NCI-H1694 treated with DMSO at 0.1 percent for 48 hours (cell line): ENCODE measurements at regions not wholly inside any gene's neighbourhood (a gene's known extent, or its start where the extent isn't known, plus 50 kb on each side); places are given as distances from the start of the nearest gene placed in this dataset.
"Not testable (repeated sequence)": the region's sequence is repeated elsewhere in the genome, so short reads cannot be mapped to it uniquely, and the experiment has no call there.

Source experiments
- DNase-seq: peaks from one replicate; lab custom pipeline; 2025; lab: John Stamatoyannopoulos, UW

- no peak for DNase-seq
Measured at GRCh38 chr3:150127011-150127490, 156.4 kb upstream of the PFN2 start.

GRCh38 chr3:150124142-150124541 is 153.4 kb upstream of the PFN2 start:
- DNase-seq, result no peak

- not testable (repeated sequence) for DNase-seq
Measured at GRCh38 chr3:150123249-150123648, 152.6 kb upstream of the PFN2 start.

- no peak for DNase-seq
Measured at GRCh38 chr3:150118219-150118618, 147.5 kb upstream of the PFN2 start.

GRCh38 chr3:150117076-150117475 is 146.4 kb upstream of the PFN2 start:
- no peak for DNase-seq

- DNase-seq, result no peak
Measured at GRCh38 chr3:150116196-150116595, 145.5 kb upstream of the PFN2 start.

DNA sequence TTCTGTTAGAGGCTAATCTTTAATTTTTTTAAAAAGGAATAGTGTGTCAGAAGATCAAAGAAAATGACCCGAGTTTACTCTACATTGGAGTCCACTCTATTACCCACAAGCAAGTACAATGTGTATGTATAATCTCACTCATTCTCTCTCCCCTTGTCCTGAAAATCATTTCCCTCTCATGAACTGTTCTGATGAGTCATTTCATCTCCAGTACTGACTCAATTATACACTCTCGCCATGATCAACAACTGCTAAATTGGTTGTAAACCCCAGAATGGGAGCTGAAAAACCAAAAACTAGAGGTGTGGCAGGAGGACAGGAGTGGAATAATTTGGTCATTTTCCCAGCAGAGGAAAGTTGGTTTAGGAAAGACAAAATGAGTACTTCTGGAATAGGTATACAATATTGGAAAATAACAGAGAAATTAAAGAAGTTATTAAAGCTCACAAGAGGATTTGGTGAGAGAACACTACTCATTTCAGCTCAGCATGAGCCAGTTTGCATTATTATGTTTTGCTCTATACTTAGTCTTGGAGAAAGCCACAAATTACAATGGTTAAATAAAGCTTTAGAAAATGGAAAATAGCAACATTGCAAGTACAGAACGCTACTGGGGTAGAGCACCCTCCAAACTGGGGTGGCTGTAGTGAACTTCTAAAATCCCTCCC is 144.3 kb upstream of the PFN2 start:
- DNase-seq, result no peak

DNA sequence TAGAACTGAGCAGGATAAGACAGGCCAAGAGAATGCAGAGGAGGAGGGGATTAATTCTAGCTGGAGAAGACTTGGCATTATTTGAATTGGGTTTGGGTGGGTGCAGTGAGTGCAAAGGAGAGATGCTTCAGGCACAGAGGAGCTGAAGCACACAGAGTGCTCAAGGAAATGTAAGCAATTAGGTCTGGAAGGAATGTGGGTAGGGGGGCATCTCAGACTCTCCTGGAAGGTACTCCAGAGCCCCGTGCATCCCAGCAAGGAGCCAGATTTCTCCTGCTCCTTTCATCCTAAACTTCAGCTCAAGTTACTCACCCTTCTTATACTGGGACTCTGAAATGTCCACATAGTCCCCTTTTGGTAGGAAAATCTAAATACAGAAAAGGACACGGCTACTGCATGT is 143.6 kb upstream of the PFN2 start:
- DNase-seq, result no peak

- no peak for DNase-seq
Measured at GRCh38 chr3:150110097-150110496, 139.4 kb upstream of the PFN2 start.

DNA sequence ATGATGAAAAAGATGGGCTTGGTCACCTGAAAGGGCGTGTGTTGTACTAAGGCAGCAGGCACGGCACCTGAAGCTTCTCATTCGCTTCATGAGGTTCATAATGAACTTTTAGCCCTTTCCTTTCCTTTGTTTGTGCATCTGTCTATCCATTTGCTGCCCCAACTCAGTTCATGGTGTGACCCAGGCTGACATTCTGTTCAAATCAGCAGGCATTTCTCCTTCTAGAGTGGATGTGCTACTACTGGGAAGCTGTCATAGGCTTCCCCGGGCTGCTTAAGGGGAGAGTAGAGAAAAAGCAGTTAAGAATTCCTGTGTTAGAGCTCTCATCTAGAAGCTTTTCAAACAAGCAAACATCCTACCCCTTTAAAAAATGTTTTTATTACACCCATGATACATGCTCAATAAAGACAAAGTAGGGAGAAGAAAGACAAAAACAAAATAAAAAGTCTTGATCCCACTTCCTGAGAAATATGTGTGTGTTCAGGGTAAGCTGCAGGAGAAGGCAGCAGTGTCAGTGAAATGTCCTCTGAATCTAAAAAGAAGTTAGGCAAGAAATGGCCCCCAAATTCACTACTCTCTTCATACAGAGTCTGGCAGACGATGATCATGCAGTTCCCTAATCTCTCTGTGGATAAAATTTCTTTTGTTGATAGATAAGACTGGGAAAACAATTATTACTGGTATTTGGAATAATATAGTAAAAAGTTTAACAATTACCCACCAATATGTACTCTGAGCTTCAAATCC is 136.9 kb upstream of the PFN2 start:
- no peak for DNase-seq

- peak; percentile 15 for DNase-seq
Measured at GRCh38 chr3:150106740-150107428, 136.2 kb upstream of the PFN2 start.

DNA sequence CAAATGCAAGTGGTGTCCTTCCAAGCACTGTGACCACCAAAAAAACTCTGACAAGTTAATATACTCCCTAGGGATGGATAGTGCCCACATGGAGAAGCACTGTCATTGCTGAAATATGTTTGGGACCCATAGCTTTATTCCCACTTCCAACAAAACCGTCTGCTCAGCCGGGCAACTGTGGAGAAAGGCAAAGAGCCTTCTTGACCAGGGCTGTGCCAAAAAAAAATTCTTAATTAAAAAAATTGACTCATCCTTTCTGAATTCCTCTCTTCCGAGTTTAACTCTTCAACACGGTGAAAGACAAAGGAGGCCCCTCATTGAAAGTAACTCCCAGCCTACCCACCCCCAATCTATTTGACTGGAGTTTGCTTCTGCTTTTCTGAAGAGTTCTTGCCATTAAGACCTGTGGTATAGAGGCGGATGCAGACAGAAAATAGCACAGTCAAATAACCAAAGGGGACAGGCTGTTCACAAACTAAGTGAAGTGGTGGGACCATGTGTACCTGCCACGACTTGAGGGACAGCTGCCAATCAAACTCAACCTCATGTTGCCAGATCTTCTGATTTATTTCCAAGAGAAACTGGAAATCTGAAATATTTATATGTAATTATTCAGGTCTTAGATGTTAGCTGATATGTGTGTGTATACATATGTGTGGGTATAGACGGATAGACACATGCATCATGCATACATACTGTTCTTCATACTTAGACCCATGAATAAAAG is 135.4 kb upstream of the PFN2 start:
- DNase-seq, result no peak

GRCh38 chr3:150105025-150105424 is 134.3 kb upstream of the PFN2 start:
- DNase-seq, result no peak

DNA sequence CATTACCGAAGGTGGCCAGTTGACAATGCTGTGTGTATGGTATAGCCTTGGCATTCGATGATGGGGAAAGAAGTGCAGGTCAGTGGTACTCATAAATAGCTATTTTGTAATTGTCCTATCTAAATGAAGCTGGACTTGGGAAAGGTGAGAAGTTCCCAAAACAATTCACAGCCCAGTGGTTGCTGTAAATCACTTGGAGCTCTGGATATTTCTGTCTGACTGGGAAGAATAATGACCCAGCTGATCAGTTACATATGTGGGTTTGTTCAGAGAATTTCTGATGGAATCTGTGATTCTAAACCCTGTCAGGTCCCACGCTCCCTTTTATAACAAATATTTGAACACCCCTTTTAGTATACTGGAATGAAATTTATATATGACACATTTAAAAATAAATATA is 133.9 kb upstream of the PFN2 start:
- no peak for DNase-seq

DNA sequence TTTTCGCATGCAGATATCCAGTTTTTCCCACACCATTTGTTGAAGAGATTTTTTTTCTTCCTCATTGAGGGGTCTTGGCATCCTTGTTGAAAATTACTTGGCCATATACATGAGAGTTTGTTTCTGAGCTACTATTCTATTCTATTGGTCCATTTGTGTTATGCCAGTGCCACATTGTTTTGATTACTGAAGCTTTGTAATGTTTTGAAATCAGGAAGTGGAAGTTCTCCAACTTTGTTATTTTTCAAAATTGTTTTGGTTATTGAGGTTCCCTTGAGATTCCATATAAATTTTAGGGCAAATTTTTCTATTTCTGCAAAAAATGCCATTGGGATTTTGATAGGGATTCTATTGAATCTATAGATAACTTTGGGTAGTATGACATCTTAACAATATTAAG is 130.3 kb upstream of the PFN2 start:
- DNase-seq, result no peak

DNA sequence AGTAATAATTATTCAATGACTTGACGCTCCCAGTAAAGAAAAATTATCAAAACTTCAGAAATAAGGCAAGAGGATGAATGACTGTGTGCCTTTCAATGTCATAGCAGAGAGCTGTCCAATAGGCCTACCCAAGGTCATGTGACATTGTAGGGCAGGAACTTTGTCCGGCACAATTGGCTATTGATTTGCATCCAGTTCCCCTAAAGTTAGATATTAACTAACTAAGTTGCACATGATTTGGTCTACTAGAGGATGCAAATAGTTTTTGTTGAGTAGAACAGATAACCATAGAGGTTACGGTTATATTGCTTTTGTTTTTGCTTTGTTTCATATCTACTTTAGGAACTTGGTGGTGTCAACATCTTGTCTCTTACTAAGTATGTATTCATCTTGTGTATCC is 127.9 kb upstream of the PFN2 start:
- DNase-seq, result no peak

- no peak for DNase-seq
Measured at GRCh38 chr3:150097588-150097890, 126.8 kb upstream of the PFN2 start.

- no peak for DNase-seq
Measured at GRCh38 chr3:150096700-150097587, 126.2 kb upstream of the PFN2 start.

- DNase-seq, result no peak
Measured at GRCh38 chr3:150094150-150094933, 123.6 kb upstream of the PFN2 start.

- peak; percentile 82 for DNase-seq
Measured at GRCh38 chr3:150091626-150092025, 120.9 kb upstream of the PFN2 start.

DNA sequence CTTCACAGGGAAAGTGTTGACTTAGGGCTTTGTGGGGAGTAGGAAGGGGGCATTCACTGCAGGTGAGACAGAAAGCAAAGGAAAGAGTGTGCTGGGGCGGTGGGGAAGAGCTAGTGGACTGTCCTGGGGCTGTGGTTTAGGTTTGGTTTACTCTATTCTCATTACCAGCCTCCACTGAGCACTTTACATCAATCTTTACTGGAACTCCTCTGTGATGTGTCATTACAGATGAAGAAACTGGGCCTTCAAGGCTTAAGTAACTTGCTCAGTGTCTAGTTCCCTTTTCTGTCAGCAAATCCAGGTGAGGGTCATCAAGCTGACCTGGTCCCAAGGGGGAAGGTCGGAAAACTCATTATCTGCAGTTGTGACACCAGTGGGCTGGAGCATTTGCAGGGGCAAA is 120.2 kb upstream of the PFN2 start:
- no peak for DNase-seq
